HG02623 (cell line): ENCODE measurements at regions not wholly inside any gene's neighbourhood (a gene's known extent, or its start where the extent isn't known, plus 50 kb on each side); places are given as distances from the start of the nearest gene placed in this dataset.
"Not testable (repeated sequence)": the region's sequence is repeated elsewhere in the genome, so short reads cannot be mapped to it uniquely, and the experiment has no call there.

ENCODE experiments used
- ATAC-seq: cut with Tn5 transposase; IDR thresholded peaks from one replicate; pipeline ENCODE4 v1.9.1; 2021; ENCODE audit warnings: moderate library complexity; ENCODE audit not compliant: unreplicated experiment

GRCh38 chr6:58347534-58347933 is 1030.1 kb downstream of the PRIM2 start:
- ATAC-seq = not testable (repeated sequence)

GRCh38 chr6:58351619-58352018 is 1034.2 kb downstream of the PRIM2 start:
- ATAC-seq = not testable (repeated sequence)

GRCh38 chr6:58358452-58358851 is 1041.0 kb downstream of the PRIM2 start:
- ATAC-seq = not testable (repeated sequence)

- ATAC-seq = not testable (repeated sequence)
Observed at GRCh38 chr6:58365856-58366255, 1048.4 kb downstream of the PRIM2 start.

DNA sequence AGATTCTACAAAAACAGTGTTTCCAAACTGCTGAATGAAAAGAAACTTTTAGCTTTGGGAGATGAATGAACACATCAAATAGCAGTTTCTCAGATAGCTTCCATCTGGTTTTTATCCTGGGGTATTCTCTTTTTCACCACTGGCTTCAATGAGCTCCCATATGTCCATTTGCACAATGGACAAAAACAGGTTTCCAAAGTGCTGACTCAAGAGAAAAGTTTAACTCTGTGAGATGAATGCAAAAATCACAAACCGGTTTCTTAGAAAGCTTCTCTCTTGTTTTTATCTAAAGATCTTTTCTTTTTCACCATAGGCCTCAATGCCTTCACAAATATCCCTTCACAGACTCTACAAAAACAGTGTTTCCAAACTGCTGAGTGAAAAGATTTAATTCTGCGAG is 1089.2 kb downstream of the PRIM2 start:
- ATAC-seq = not testable (repeated sequence)

- no peak for ATAC-seq
Observed at GRCh38 chr6:58419321-58419720, 1101.9 kb downstream of the PRIM2 start.
